Neural progenitor cell (in vitro differentiated cells): ENCODE measurements at regions not wholly inside any gene's neighbourhood (a gene's known extent, or its start where the extent isn't known, plus 50 kb on each side); places are given as distances from the start of the nearest gene placed in this dataset.
A peak's percentile ranks its signal among the peaks of the same experiment; 100 is the strongest.

Source experiments
- DNase-seq: peaks from one replicate; pipeline ENCODE4 v3.0.0-alpha.2; 2016; ENCODE audit warnings: low spot score
- H2AFZ ChIP-seq: fragments of 200-600 bp; sonication (generic); replicated peaks from 2 replicates; pipeline ENCODE4 v1.6.1; 2016; ENCODE audit warnings: antibody characterized with exemption
- H3F3A ChIP-seq: fragments of 200-600 bp; sonication (generic); 2 replicates; pipeline ENCODE4 v1.6.1; 2016; ENCODE audit warnings: antibody characterized with exemption, low read depth
- H3K27ac ChIP-seq: fragments of 200-600 bp; sonication (generic); 2 replicates; pipeline ENCODE4 v1.5.1; 2016; ENCODE audit warnings: mild to moderate bottlenecking
- H3K27me3 ChIP-seq: fragments of 200-600 bp; sonication (generic); 2 replicates; pipeline ENCODE4 v1.6.1; 2016; ENCODE audit warnings: mild to moderate bottlenecking, moderate library complexity
- H3K36me3 ChIP-seq: fragments of 200-600 bp; sonication (generic); 2 replicates; pipeline ENCODE4 v1.5.1; 2016
- H3K4me1 ChIP-seq: fragments of 200-600 bp; sonication (generic); 2 replicates; pipeline ENCODE4 v1.6.1; 2016; ENCODE audit warnings: mixed run types
- H3K4me2 ChIP-seq: fragments of 200-600 bp; sonication (generic); 2 replicates; pipeline ENCODE4 v1.6.1; 2016
- H3K4me3 ChIP-seq: fragments of 200-600 bp; sonication (generic); 2 replicates; pipeline ENCODE4 v1.5.1; 2016
- H3K79me2 ChIP-seq: fragments of 200-600 bp; sonication (generic); 2 replicates; pipeline ENCODE4 v1.6.1; 2016; ENCODE audit warnings: low read depth
- H3K9ac ChIP-seq: fragments of 200-600 bp; sonication (generic); 2 replicates; pipeline ENCODE4 v1.6.1; 2016
- H3K9me3 ChIP-seq: fragments of 200-600 bp; sonication (generic); 2 replicates; pipeline ENCODE4 v1.5.1; 2016; ENCODE audit warnings: low read depth
- H4K20me1 ChIP-seq: fragments of 200-600 bp; sonication (generic); 2 replicates; pipeline ENCODE4 v1.6.1; 2016; ENCODE audit warnings: low read depth
- H3K27ac Mint-ChIP-seq: 3 replicates; pipeline ENCODE4 v1.8.0; 2021; ENCODE audit warnings: mixed read lengths
- H3K27me3 Mint-ChIP-seq: 2 replicates; pipeline ENCODE4 v1.8.0; 2022; ENCODE audit warnings: low read depth, mild to moderate bottlenecking, inconsistent platforms, moderate library complexity, mixed read lengths; ENCODE audit not compliant: insufficient read depth
- H3K36me3 Mint-ChIP-seq: 3 replicates; pipeline ENCODE4 v1.8.0; 2021; ENCODE audit warnings: mixed read lengths
- H3K4me1 Mint-ChIP-seq: 3 replicates; pipeline ENCODE4 v1.8.0; 2021; ENCODE audit warnings: mixed read lengths
- H3K4me3 Mint-ChIP-seq: 3 replicates; pipeline ENCODE4 v1.8.0; 2021; ENCODE audit warnings: mild to moderate bottlenecking, moderate library complexity, mixed read lengths
- H3K9me3 Mint-ChIP-seq: 3 replicates; pipeline ENCODE4 v1.8.0; 2020; ENCODE audit warnings: mixed read lengths
- CTCF ChIP-seq: fragments of 200-600 bp; sonication (generic); IDR thresholded peaks from 2 replicates; pipeline ENCODE4 v1.5.1; 2017; ENCODE audit warnings: antibody characterized with exemption, mild to moderate bottlenecking
- EZH2 ChIP-seq: fragments of 200-600 bp; sonication (generic); IDR thresholded peaks from 2 replicates; pipeline ENCODE4 v1.6.1; 2017; ENCODE audit warnings: antibody characterized with exemption, mild to moderate bottlenecking, moderate library complexity
- EZH2phosphoT487 ChIP-seq: fragments of 200-600 bp; sonication (generic); IDR thresholded peaks from 2 replicates; pipeline ENCODE4 v1.6.1; 2017; ENCODE audit warnings: antibody characterized with exemption

- H2AFZ ChIP-seq: no peak overlapping the region
Measured at GRCh38 chr7:17129218-17129617, 169.2 kb upstream of the AHR start.

GRCh38 chr7:17130281-17131059, 168.0 kb upstream of the AHR start:
- Histone ChIP-seq H3K27ac (no peak overlapping the region), H3K4me1 (peaks cover 15% of the 10 kb centered on the region), H3F3A (no peaks in the 10 kb centered on the region), H3K79me2 (no peaks in the 10 kb centered on the region), H3K9ac (no peak overlapping the region), H3K9me3 (no peaks in the 10 kb centered on the region), H3K27me3 (no peaks in the 10 kb centered on the region), H2AFZ (no peak overlapping the region), H3K36me3 (no peaks in the 10 kb centered on the region), H3K4me2 (peak overlapping the region; percentile 5), H3K4me3 (no peak overlapping the region), H4K20me1 (no peaks in the 10 kb centered on the region)
- Mint-ChIP-seq H3K9me3 (no peaks in the 10 kb centered on the region), H3K4me1 (peaks cover 19% of the 10 kb centered on the region), H3K4me3 (no peak overlapping the region), H3K36me3 (no peaks in the 10 kb centered on the region), H3K27ac (peak overlapping the region; percentile 88), H3K27me3 (no peaks in the 10 kb centered on the region)
- TF ChIP-seq EZH2phosphoT487 (no peak), EZH2 (no peak), CTCF (no peak)
- peak; percentile 65 for DNase-seq

More at GRCh38 chr7:17129218-17129617, 169.2 kb upstream of the AHR start:
- H4K20me1 ChIP-seq: no peaks in the 10 kb centered on the region
- Mint-ChIP-seq H3K36me3 (no peaks in the 10 kb centered on the region), H3K4me1 (peaks cover 19% of the 10 kb centered on the region), H3K9me3 (no peaks in the 10 kb centered on the region), H3K4me3 (no peak overlapping the region), H3K27ac (no peak overlapping the region), H3K27me3 (no peaks in the 10 kb centered on the region)
- no peaks in the 10 kb centered on the region for H3K36me3 ChIP-seq
- no peak for DNase-seq
- H3F3A ChIP-seq: no peaks in the 10 kb centered on the region
- H3K27ac ChIP-seq: no peak overlapping the region
- H3K4me3 ChIP-seq: no peak overlapping the region
- no peak for TF ChIP-seq CTCF
- no peak for TF ChIP-seq EZH2
- TF ChIP-seq EZH2phosphoT487: no peak
- no peaks in the 10 kb centered on the region for H3K27me3 ChIP-seq
- H3K79me2 ChIP-seq: no peaks in the 10 kb centered on the region
- H3K4me1 ChIP-seq: peaks cover 15% of the 10 kb centered on the region
- no peak overlapping the region for H3K9ac ChIP-seq
- H3K9me3 ChIP-seq: no peaks in the 10 kb centered on the region
- H3K4me2 ChIP-seq: no peak overlapping the region

- Histone ChIP-seq H3K9me3 (no peaks in the 10 kb centered on the region), H4K20me1 (no peaks in the 10 kb centered on the region), H3F3A (no peaks in the 10 kb centered on the region), H3K4me1 (peaks cover 15% of the 10 kb centered on the region), H3K27ac (no peak overlapping the region), H3K9ac (no peak overlapping the region), H3K79me2 (no peaks in the 10 kb centered on the region), H3K36me3 (no peaks in the 10 kb centered on the region), H2AFZ (no peak overlapping the region), H3K4me2 (no peak overlapping the region), H3K27me3 (no peaks in the 10 kb centered on the region), H3K4me3 (no peak overlapping the region)
- no peaks in the 10 kb centered on the region for H3K36me3 Mint-ChIP-seq
- peak; percentile 16 for DNase-seq
- no peaks in the 10 kb centered on the region for H3K9me3 Mint-ChIP-seq
- H3K27ac Mint-ChIP-seq: no peak overlapping the region
- no peak overlapping the region for H3K4me3 Mint-ChIP-seq
- peaks cover 19% of the 10 kb centered on the region for H3K4me1 Mint-ChIP-seq
- no peak for TF ChIP-seq EZH2phosphoT487
- TF ChIP-seq CTCF: no peak
- TF ChIP-seq EZH2: no peak
- H3K27me3 Mint-ChIP-seq: no peaks in the 10 kb centered on the region
Measured at GRCh38 chr7:17131060-17131345, 167.4 kb upstream of the AHR start.
